Erythroblast (primary cell): ENCODE measurements at regions not wholly inside any gene's neighbourhood (a gene's known extent, or its start where the extent isn't known, plus 50 kb on each side); places are given as distances from the start of the nearest gene placed in this dataset.
"Not testable (repeated sequence)": the region's sequence is repeated elsewhere in the genome, so short reads cannot be mapped to it uniquely, and the experiment has no call there.

Experiments
- DNase-seq, 2 experiments: peaks; one replicate each; lab custom pipeline; 2025; lab: John Stamatoyannopoulos, UW
- GATA1 ChIP-seq: IDR thresholded peaks from 2 replicates; pipeline ENCODE4 v1.6.1; 2011; ENCODE audit warnings: low read depth, mild to moderate bottlenecking, control low read depth, low read length, moderate library complexity
- POLR2A ChIP-seq: IDR thresholded peaks from 2 replicates; pipeline ENCODE4 v1.6.1; 2011; ENCODE audit warnings: mild to moderate bottlenecking, low read length

GRCh38 chr14:105982664-105983063, 456.3 kb downstream of the TMEM121 start:
- DNase-seq: no peak
- TF ChIP-seq GATA1 (no peak), POLR2A (no peak)

- TF ChIP-seq GATA1 (no peak), POLR2A (no peak)
- DNase-seq: no peak
Observed at GRCh38 chr14:105986894-105987284, 460.5 kb downstream of the TMEM121 start.

GRCh38 chr14:105987563-105987962, 461.2 kb downstream of the TMEM121 start:
- no peak for DNase-seq
- TF ChIP-seq POLR2A (no peak), GATA1 (no peak)

GRCh38 chr14:105989566-105990302, 463.4 kb downstream of the TMEM121 start:
- no peak for TF ChIP-seq POLR2A
- TF ChIP-seq GATA1: no peak
- no peak for DNase-seq

- not testable (repeated sequence) for DNase-seq
Observed at GRCh38 chr14:105991677-105992076, 465.3 kb downstream of the TMEM121 start.

- no peak for DNase-seq
- no peak for TF ChIP-seq GATA1
- TF ChIP-seq POLR2A: no peak
Observed at GRCh38 chr14:105993814-105994213, 467.4 kb downstream of the TMEM121 start.

GRCh38 chr14:105995011-105995710, 468.8 kb downstream of the TMEM121 start:
- DNase-seq: not testable (repeated sequence)

GRCh38 chr14:105998597-105998996, 472.2 kb downstream of the TMEM121 start:
- not testable (repeated sequence) for DNase-seq

GRCh38 chr14:105999361-106000028, 473.1 kb downstream of the TMEM121 start:
- no peak for TF ChIP-seq POLR2A
- no peak for TF ChIP-seq GATA1
- DNase-seq: peak; percentile 83 to 86

- DNase-seq: peak; percentile 57 to 65
Observed at GRCh38 chr14:106000029-106000511, 473.7 kb downstream of the TMEM121 start.

- peak in 1 of 2 experiments; percentile 2 for DNase-seq
Observed at GRCh38 chr14:106001277-106001676, 474.9 kb downstream of the TMEM121 start.

GRCh38 chr14:106003351-106003750, 477.0 kb downstream of the TMEM121 start:
- TF ChIP-seq POLR2A (no peak), GATA1 (no peak)
- no peak for DNase-seq

- not testable (repeated sequence) for DNase-seq
Observed at GRCh38 chr14:106004937-106005795, 478.8 kb downstream of the TMEM121 start.

- DNase-seq: peak; percentile 21 to 66
Observed at GRCh38 chr14:106006043-106006442, 479.7 kb downstream of the TMEM121 start.

GRCh38 chr14:106006716-106007115, 480.3 kb downstream of the TMEM121 start:
- not testable (repeated sequence) for DNase-seq
